ENCODE measurements at regions not wholly inside any gene's neighbourhood (a gene's known extent, or its start where the extent isn't known, plus 50 kb on each side); places are given as distances from the start of the nearest gene placed in this dataset.

DNA sequence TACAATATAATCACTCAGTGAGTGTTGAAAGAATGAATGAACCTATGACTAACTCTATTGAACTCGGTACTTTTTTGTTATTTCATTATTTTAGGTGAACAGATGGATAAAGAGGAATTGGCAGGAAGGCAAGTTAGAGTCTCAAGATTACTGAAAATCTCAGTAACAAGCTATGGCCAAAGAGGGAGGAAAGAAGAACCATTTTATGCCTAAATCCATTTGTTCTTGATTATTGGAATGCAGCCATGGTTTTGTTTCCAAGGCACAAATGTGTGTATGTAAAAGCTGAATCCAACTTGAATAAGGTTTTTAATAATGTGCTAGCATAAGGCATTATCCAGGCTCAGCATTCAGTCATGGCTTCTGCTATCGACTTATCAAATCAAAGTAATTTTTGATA lies 196.4 kb downstream of the DTHD1 start:
- TF ChIP-seq, protein P1, sequence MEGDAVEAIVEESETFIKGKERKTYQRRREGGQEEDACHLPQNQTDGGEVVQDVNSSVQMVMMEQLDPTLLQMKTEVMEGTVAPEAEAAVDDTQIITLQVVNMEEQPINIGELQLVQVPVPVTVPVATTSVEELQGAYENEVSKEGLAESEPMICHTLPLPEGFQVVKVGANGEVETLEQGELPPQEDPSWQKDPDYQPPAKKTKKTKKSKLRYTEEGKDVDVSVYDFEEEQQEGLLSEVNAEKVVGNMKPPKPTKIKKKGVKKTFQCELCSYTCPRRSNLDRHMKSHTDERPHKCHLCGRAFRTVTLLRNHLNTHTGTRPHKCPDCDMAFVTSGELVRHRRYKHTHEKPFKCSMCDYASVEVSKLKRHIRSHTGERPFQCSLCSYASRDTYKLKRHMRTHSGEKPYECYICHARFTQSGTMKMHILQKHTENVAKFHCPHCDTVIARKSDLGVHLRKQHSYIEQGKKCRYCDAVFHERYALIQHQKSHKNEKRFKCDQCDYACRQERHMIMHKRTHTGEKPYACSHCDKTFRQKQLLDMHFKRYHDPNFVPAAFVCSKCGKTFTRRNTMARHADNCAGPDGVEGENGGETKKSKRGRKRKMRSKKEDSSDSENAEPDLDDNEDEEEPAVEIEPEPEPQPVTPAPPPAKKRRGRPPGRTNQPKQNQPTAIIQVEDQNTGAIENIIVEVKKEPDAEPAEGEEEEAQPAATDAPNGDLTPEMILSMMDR (IDR thresholded peaks at IDR 0.05 in 8 of 11, conservative IDR thresholded peaks at IDR 0.05 in 3 of 11) = no peak
- TF ChIP-seq POLR2A (IDR thresholded peaks at IDR 0.05) = no peak
